ENCODE measurements at regions not wholly inside any gene's neighbourhood (a gene's known extent, or its start where the extent isn't known, plus 50 kb on each side); places are given as distances from the start of the nearest gene placed in this dataset.

DNA sequence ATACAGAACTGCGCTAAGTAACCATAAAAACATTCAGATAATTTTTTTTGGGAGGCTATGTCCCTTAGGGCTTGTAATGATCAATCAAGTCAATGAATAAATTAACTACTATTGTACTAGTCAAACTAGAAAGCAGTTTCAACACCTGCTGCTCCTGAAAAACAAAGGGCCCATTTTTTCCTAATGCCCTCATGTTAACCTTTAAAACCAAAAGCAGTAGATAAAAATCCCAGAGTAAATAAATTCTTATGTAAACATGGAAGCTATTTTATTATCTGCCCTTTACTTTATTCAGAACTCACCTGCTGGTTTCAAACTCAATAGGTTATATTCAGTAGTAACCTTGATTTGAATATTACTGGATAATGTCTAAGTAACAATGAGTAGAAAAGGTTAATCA lies 159.5 kb upstream of the STARD13 start:
- Histone ChIP-seq H3K4me1 (ENCODE audit: control insufficient read depth, insufficient read depth, low read length) (no peaks in the 10 kb centered on the region), H3K36me3 (ENCODE audit: control insufficient read depth, insufficient read depth, low read length) (no peaks in the 10 kb centered on the region), H3K4me3 (ENCODE audit: low read length) (no peak overlapping the region), H3K9me3 (ENCODE audit: control insufficient read depth, insufficient read depth, low read length) (no peaks in the 10 kb centered on the region), H3K27ac (ENCODE audit: low read length) (no peak overlapping the region), H3K27me3 (ENCODE audit: control insufficient read depth, insufficient read depth, low read length) (no peaks in the 10 kb centered on the region)
- no CpG with 5 or more reads among the region's 1 CpG for WGBS (ENCODE audit: insufficient coverage, insufficient read length)
- DNase-seq (ENCODE audit: low read depth, low spot score), result no peak

GRCh38 chr13:33445476-33445875 lies 159.9 kb upstream of the STARD13 start:
- no peaks in the 10 kb centered on the region for H3K27me3 ChIP-seq (ENCODE audit: control insufficient read depth, insufficient read depth, low read length)

GRCh38 chr13:33446821-33447725 lies 161.5 kb upstream of the STARD13 start:
- H3K36me3 ChIP-seq (ENCODE audit: control insufficient read depth, insufficient read depth, low read length), result no peaks in the 10 kb centered on the region
- H3K27me3 ChIP-seq (ENCODE audit: control insufficient read depth, insufficient read depth, low read length), result no peaks in the 10 kb centered on the region
- no peaks in the 10 kb centered on the region for H3K4me1 ChIP-seq (ENCODE audit: control insufficient read depth, insufficient read depth, low read length)
- H3K9me3 ChIP-seq (ENCODE audit: control insufficient read depth, insufficient read depth, low read length), result no peaks in the 10 kb centered on the region
- H3K4me3 ChIP-seq (ENCODE audit: low read length), result no peak overlapping the region
- no CpG with 5 or more reads among the region's 5 CpGs for WGBS (ENCODE audit: insufficient coverage, insufficient read length)
- no peak for DNase-seq (ENCODE audit: low read depth, low spot score)
- H3K27ac ChIP-seq (ENCODE audit: low read length), result no peak overlapping the region

More at GRCh38 chr13:33445476-33445875, 159.9 kb upstream of the STARD13 start:
- no CpG with 5 or more reads among the region's 4 CpGs for WGBS (ENCODE audit: insufficient coverage, insufficient read length)
- H3K4me3 ChIP-seq (ENCODE audit: low read length), result no peak overlapping the region
- H3K36me3 ChIP-seq (ENCODE audit: control insufficient read depth, insufficient read depth, low read length), result no peaks in the 10 kb centered on the region
- no peaks in the 10 kb centered on the region for H3K9me3 ChIP-seq (ENCODE audit: control insufficient read depth, insufficient read depth, low read length)
- no peak for DNase-seq (ENCODE audit: low read depth, low spot score)
- H3K4me1 ChIP-seq (ENCODE audit: control insufficient read depth, insufficient read depth, low read length), result no peaks in the 10 kb centered on the region
- no peak overlapping the region for H3K27ac ChIP-seq (ENCODE audit: low read length)

GRCh38 chr13:33448889-33449288 lies 163.3 kb upstream of the STARD13 start:
- no peak overlapping the region for H3K4me3 ChIP-seq (ENCODE audit: low read length)
- H3K27ac ChIP-seq (ENCODE audit: low read length), result no peak overlapping the region
- H3K27me3 ChIP-seq (ENCODE audit: control insufficient read depth, insufficient read depth, low read length), result no peaks in the 10 kb centered on the region
- H3K9me3 ChIP-seq (ENCODE audit: control insufficient read depth, insufficient read depth, low read length), result no peaks in the 10 kb centered on the region
- H3K36me3 ChIP-seq (ENCODE audit: control insufficient read depth, insufficient read depth, low read length), result no peaks in the 10 kb centered on the region
- WGBS (ENCODE audit: insufficient coverage, insufficient read length), result no CpG with 5 or more reads among the region's 1 CpG
- H3K4me1 ChIP-seq (ENCODE audit: control insufficient read depth, insufficient read depth, low read length), result no peaks in the 10 kb centered on the region
- DNase-seq (ENCODE audit: low read depth, low spot score), result no peak

- WGBS (ENCODE audit: insufficient coverage, insufficient read length), result 100% methylated on average over 1 of the region's 6 CpGs
- DNase-seq (ENCODE audit: low read depth, low spot score), result no peak
- Histone ChIP-seq H3K4me1 (ENCODE audit: control insufficient read depth, insufficient read depth, low read length) (no peaks in the 10 kb centered on the region), H3K4me3 (ENCODE audit: low read length) (no peak overlapping the region), H3K36me3 (ENCODE audit: control insufficient read depth, insufficient read depth, low read length) (no peaks in the 10 kb centered on the region), H3K27me3 (ENCODE audit: control insufficient read depth, insufficient read depth, low read length) (no peaks in the 10 kb centered on the region), H3K27ac (ENCODE audit: low read length) (no peak overlapping the region), H3K9me3 (ENCODE audit: control insufficient read depth, insufficient read depth, low read length) (no peaks in the 10 kb centered on the region)
Observed at GRCh38 chr13:33450956-33451709, 165.6 kb upstream of the STARD13 start.

DNA sequence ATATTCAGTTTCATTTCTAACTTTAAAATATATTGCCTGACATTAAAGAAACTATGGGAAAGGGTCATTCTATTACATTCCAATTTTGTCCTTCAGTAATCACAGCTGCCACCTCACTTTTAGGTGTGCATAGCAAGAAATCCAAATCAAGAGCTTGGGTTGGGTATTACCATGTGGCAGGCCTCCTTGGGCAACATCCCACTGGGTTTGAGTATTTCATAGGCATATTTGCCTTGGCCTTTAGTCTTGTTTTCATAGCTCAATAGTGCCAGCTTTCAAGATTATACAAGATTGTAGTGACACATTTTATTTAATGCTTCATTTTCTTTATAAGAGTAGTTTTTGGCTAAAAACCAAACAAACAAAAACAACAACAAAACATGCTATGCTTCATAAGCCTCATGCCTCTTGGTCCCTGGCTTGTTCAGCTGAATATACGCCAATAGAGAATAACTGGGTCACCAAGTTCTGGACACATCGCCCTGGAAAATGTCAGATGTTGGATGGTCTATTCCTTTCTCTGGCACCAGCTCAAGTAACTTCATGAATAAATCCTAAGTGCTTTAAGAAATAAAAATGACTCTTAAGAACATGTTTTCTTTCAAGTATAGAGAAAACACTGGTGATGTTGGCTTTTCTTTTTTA lies 167.4 kb upstream of the STARD13 start:
- Histone ChIP-seq H3K27ac (ENCODE audit: low read length) (no peak overlapping the region), H3K4me3 (ENCODE audit: low read length) (no peak overlapping the region)

GRCh38 chr13:33453936-33454335 lies 168.4 kb upstream of the STARD13 start:
- DNase-seq (ENCODE audit: low read depth, low spot score), result no peak
- H3K36me3 ChIP-seq (ENCODE audit: control insufficient read depth, insufficient read depth, low read length), result no peaks in the 10 kb centered on the region
- H3K9me3 ChIP-seq (ENCODE audit: control insufficient read depth, insufficient read depth, low read length), result no peaks in the 10 kb centered on the region
- no peak overlapping the region for H3K4me3 ChIP-seq (ENCODE audit: low read length)
- no CpG with 5 or more reads among the region's 2 CpGs for WGBS (ENCODE audit: insufficient coverage, insufficient read length)
- no peaks in the 10 kb centered on the region for H3K27me3 ChIP-seq (ENCODE audit: control insufficient read depth, insufficient read depth, low read length)
- H3K27ac ChIP-seq (ENCODE audit: low read length), result no peak overlapping the region
- no peaks in the 10 kb centered on the region for H3K4me1 ChIP-seq (ENCODE audit: control insufficient read depth, insufficient read depth, low read length)

More for the DNA sequence above, 167.4 kb upstream of the STARD13 start:
- no CpG with 5 or more reads among the region's 2 CpGs for whole genome bisulfite sequencing (ENCODE audit: insufficient coverage, insufficient read length)
- DNase-seq (ENCODE audit: low read depth, low spot score), result no peak
- Histone ChIP-seq H3K4me1 (ENCODE audit: control insufficient read depth, insufficient read depth, low read length) (no peaks in the 10 kb centered on the region), H3K27me3 (ENCODE audit: control insufficient read depth, insufficient read depth, low read length) (no peaks in the 10 kb centered on the region), H3K36me3 (ENCODE audit: control insufficient read depth, insufficient read depth, low read length) (no peaks in the 10 kb centered on the region), H3K9me3 (ENCODE audit: control insufficient read depth, insufficient read depth, low read length) (no peaks in the 10 kb centered on the region)

- H3K9me3 ChIP-seq (ENCODE audit: control insufficient read depth, insufficient read depth, low read length), result no peaks in the 10 kb centered on the region
- H3K4me1 ChIP-seq (ENCODE audit: control insufficient read depth, insufficient read depth, low read length), result no peaks in the 10 kb centered on the region
- DNase-seq (ENCODE audit: low read depth, low spot score), result no peak
- no peaks in the 10 kb centered on the region for H3K36me3 ChIP-seq (ENCODE audit: control insufficient read depth, insufficient read depth, low read length)
- no peak overlapping the region for H3K27ac ChIP-seq (ENCODE audit: low read length)
- WGBS (ENCODE audit: insufficient coverage, insufficient read length), result no CpG with 5 or more reads among the region's 5 CpGs
- H3K27me3 ChIP-seq (ENCODE audit: control insufficient read depth, insufficient read depth, low read length), result no peaks in the 10 kb centered on the region
- H3K4me3 ChIP-seq (ENCODE audit: low read length), result no peak overlapping the region
Observed at GRCh38 chr13:33454844-33455705, 169.5 kb upstream of the STARD13 start.

DNA sequence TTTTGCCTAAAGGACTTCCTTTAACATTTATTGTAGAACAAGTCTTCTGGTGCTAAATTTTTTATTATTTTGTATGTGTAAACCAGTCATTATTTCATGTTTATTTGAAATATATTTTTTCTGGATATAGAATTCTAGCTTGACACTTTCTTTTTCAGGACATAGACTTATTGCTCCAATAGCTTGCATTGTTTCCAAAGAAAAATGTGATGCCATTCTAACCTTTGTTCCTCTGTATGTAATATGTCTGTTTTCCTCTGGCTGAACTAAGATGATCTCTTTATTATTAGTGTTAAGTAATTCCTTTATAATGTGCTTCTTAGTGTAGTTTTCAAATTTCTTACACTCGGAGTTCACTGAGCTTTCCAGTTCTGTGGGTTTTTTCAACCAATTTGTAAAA lies 174.1 kb upstream of the STARD13 start:
- Histone ChIP-seq H3K9me3 (ENCODE audit: control insufficient read depth, insufficient read depth, low read length) (no peaks in the 10 kb centered on the region), H3K27me3 (ENCODE audit: control insufficient read depth, insufficient read depth, low read length) (no peaks in the 10 kb centered on the region), H3K27ac (ENCODE audit: low read length) (no peak overlapping the region), H3K36me3 (ENCODE audit: control insufficient read depth, insufficient read depth, low read length) (no peaks in the 10 kb centered on the region), H3K4me3 (ENCODE audit: low read length) (no peak overlapping the region), H3K4me1 (ENCODE audit: control insufficient read depth, insufficient read depth, low read length) (no peaks in the 10 kb centered on the region)
- no peak for DNase-seq (ENCODE audit: low read depth, low spot score)
- WGBS (ENCODE audit: insufficient coverage, insufficient read length), result no CpG with 5 or more reads among the region's 1 CpG

GRCh38 chr13:33462109-33462508 lies 176.6 kb upstream of the STARD13 start:
- DNase-seq (ENCODE audit: low read depth, low spot score), result no peak
- WGBS (ENCODE audit: insufficient coverage, insufficient read length), result 100% methylated on average over 2 of the region's 4 CpGs
- Histone ChIP-seq H3K27ac (ENCODE audit: low read length) (no peak overlapping the region), H3K4me3 (ENCODE audit: low read length) (no peak overlapping the region), H3K4me1 (ENCODE audit: control insufficient read depth, insufficient read depth, low read length) (no peaks in the 10 kb centered on the region), H3K9me3 (ENCODE audit: control insufficient read depth, insufficient read depth, low read length) (no peaks in the 10 kb centered on the region), H3K27me3 (ENCODE audit: control insufficient read depth, insufficient read depth, low read length) (no peaks in the 10 kb centered on the region), H3K36me3 (ENCODE audit: control insufficient read depth, insufficient read depth, low read length) (no peaks in the 10 kb centered on the region)
